K562 (cell line): ENCODE measurements at regions not wholly inside any gene's neighbourhood (a gene's known extent, or its start where the extent isn't known, plus 50 kb on each side); places are given as distances from the start of the nearest gene placed in this dataset.

Experiments
- ATAC-seq: fragments of 200-7000 bp; cut with Tn5 transposase; 3 replicates; pipeline ENCODE4 v1.9.1; 2020; ENCODE audit warnings: moderate library complexity
- BruUV-seq: library from RNA; stranded (reverse); fragments of 400-500 nt; replicated peaks from 2 replicates; lab custom pipeline; 2021; lab: Mats Ljungman, UMichigan
- CTCF ChIA-PET: fragments of 300-600 bp; formaldehyde crosslinking; extraction: SDS; loops from one replicate; lab custom pipeline; 2021; ENCODE audit warnings: low intra/inter-chr PET ratio; lab: Yijun Ruan, JAX
- POLR2A ChIA-PET: fragments of 300-600, 350-650 bp; sonication (Branson Sonifier 250); formaldehyde crosslinking; extraction: SDS; loops from one replicate; lab custom pipeline; 2021; ENCODE audit warnings: antibody characterized with exemption, inconsistent platforms; lab: Yijun Ruan, JAX
- DNase-seq, 4 experiments: peaks; one replicate each; pipeline versions ENCODE4 v3.0.0 to v3.0.0-alpha.2; 2011 to 2018; ENCODE audit warnings: low spot score in 3 of 4, mixed read lengths in 3 of 4; ENCODE audit errors: extremely low read depth in 1 of 4
- FAIRE-seq: peaks from 2 replicates; lab custom pipeline; 2011; peaks lifted over from hg19 to GRCh38; lab: Jason Lieb, UNC
- H2AFZ ChIP-seq: 2 replicates; pipeline ENCODE4 v1.6.0; 2011; ENCODE audit warnings: low read depth, low read length, control low read depth, inconsistent platforms
- H3K27ac ChIP-seq: fragments of 200-600 bp; 3 replicates; pipeline ENCODE4 v1.8.0; 2011; ENCODE audit warnings: low read depth, mild to moderate bottlenecking, control low read depth, inconsistent platforms, low read length, moderate library complexity, mixed read lengths; ENCODE audit errors: extremely low read depth
- H3K27me3 ChIP-seq, 2 experiments: fragments of 300-600 bp in 1 of 2; 2 replicates in 1 of 2; 3 replicates in 1 of 2; pipeline versions ENCODE4 v1.6.0 to v1.8.0; 2011; ENCODE audit warnings: inconsistent platforms in 2 of 2, low read length in 2 of 2, mild to moderate bottlenecking in 1 of 2, mixed read lengths in 1 of 2, moderate library complexity in 1 of 2; ENCODE audit not compliant: control insufficient read depth in 2 of 2, insufficient read depth in 2 of 2
- H3K36me3 ChIP-seq: fragments of 300-600 bp; 3 replicates; pipeline ENCODE4 v1.8.0; 2011; ENCODE audit warnings: mild to moderate bottlenecking, low read length, inconsistent platforms; ENCODE audit not compliant: control insufficient read depth, insufficient read depth
- H3K4me1 ChIP-seq, 2 experiments: fragments of 200-600 bp in 1 of 2; replicated peaks in 1 of 2; 2 replicates in 1 of 2; 3 replicates in 1 of 2; pipeline versions ENCODE4 v1.5.1 to v1.8.0; 2011; ENCODE audit warnings: inconsistent platforms in 2 of 2, low read length in 2 of 2, mild to moderate bottlenecking in 1 of 2, mixed read lengths in 1 of 2, moderate library complexity in 1 of 2; ENCODE audit not compliant: control insufficient read depth in 2 of 2, insufficient read depth in 2 of 2
- H3K4me2 ChIP-seq: 2 replicates; pipeline ENCODE4 v1.6.1; 2011; ENCODE audit warnings: low read length, control low read depth, inconsistent platforms, mixed read lengths; ENCODE audit not compliant: insufficient read depth
- H3K4me3 ChIP-seq: fragments of 200-600 bp; sonication (generic), shearing (Covaris generic); 2 replicates; pipeline ENCODE4 v1.5.1; 2016; ENCODE audit warnings: control low read depth, inconsistent platforms
- H3K79me2 ChIP-seq: fragments of 200-600 bp; 3 replicates; pipeline ENCODE4 v1.8.0; 2011; ENCODE audit warnings: low read length, inconsistent platforms; ENCODE audit not compliant: control insufficient read depth, insufficient read depth
- H3K9ac ChIP-seq, 2 experiments: 2 replicates each; pipeline versions ENCODE4 v1.6.0 to v1.6.1; 2011; ENCODE audit warnings: low read depth in 2 of 2, low read length in 2 of 2, control low read depth in 1 of 2, inconsistent platforms in 1 of 2, mild to moderate bottlenecking in 1 of 2, mixed read lengths in 1 of 2; ENCODE audit not compliant: insufficient read depth in 1 of 2
- H3K9me1 ChIP-seq: one replicate; pipeline ENCODE4 v1.6.0; 2011; ENCODE audit warnings: inconsistent platforms, mild to moderate bottlenecking, low read length, moderate library complexity; ENCODE audit not compliant: control insufficient read depth, insufficient read depth
- H3K9me3 ChIP-seq: replicated peaks from 2 replicates; pipeline ENCODE4 v1.5.1; 2011; ENCODE audit warnings: low read depth, low read length, inconsistent platforms; ENCODE audit not compliant: control insufficient read depth, insufficient read depth
- H4K20me1 ChIP-seq: replicated peaks from 2 replicates; pipeline ENCODE4 v1.6.1; 2011; ENCODE audit warnings: low read length, inconsistent platforms, mixed read lengths; ENCODE audit not compliant: control insufficient read depth, insufficient read depth
- CBX5 ChIP-seq: IDR thresholded peaks from 2 replicates; pipeline ENCODE4 v1.6.1; 2014; ENCODE audit warnings: low read depth, borderline replicate concordance
- CREB1 ChIP-seq, 2 experiments: sonication (generic) in 1 of 2; formaldehyde crosslinking in 1 of 2; IDR thresholded peaks; 2 replicates each; pipeline versions ENCODE4 v1.6.1 to v1.8.0; 2012 to 2022; ENCODE audit warnings: inconsistent platforms in 1 of 2, mild to moderate bottlenecking in 1 of 2, missing genetic modification reagents in 1 of 2, moderate library complexity in 1 of 2
- ETV5 ChIP-seq: sonication (generic); formaldehyde crosslinking; IDR thresholded peaks from 2 replicates; pipeline ENCODE4 v1.4.0; 2020; ENCODE audit warnings: low read depth, mild to moderate bottlenecking, missing genetic modification reagents
- FOXJ2 ChIP-seq: fragments of 200-800 bp; sonication (Bioruptor generic); IDR thresholded peaks from 2 replicates; pipeline ENCODE4 v1.6.1; 2016; ENCODE audit warnings: missing genetic modification characterization, missing compliant biosample characterization
- GABPB2 ChIP-seq: fragments of 250-450 bp; sonication (Bioruptor Pico); conservative IDR thresholded peaks from 2 replicates; pipeline ENCODE4 v1.5.1; 2021; ENCODE audit warnings: mild to moderate bottlenecking
- HDAC3 ChIP-seq: fragments of 450-650 bp; IDR thresholded peaks from 2 replicates; pipeline ENCODE4 v1.6.1; 2018; ENCODE audit warnings: borderline replicate concordance, mild to moderate bottlenecking, moderate library complexity; ENCODE audit not compliant: partially characterized antibody
- HEY1 ChIP-seq: fragments of 250-450 bp; sonication (Bioruptor Pico); IDR thresholded peaks from 2 replicates; pipeline ENCODE4 v1.5.0; 2020; ENCODE audit warnings: mild to moderate bottlenecking, moderate library complexity, borderline replicate concordance
- ILK ChIP-seq: fragments of 450-650 bp; IDR thresholded peaks from 2 replicates; pipeline ENCODE4 v1.6.1; 2016; ENCODE audit warnings: missing genetic modification characterization, low read depth, mild to moderate bottlenecking, missing compliant biosample characterization, moderate library complexity, borderline replicate concordance
- KLF16 ChIP-seq: IDR thresholded peaks from 2 replicates; pipeline ENCODE4 v1.6.1; 2016; ENCODE audit warnings: antibody characterized with exemption
- MECOM ChIP-seq: fragments of 250-450 bp; sonication (Bioruptor Pico); IDR thresholded peaks from 2 replicates; pipeline ENCODE4 v1.8.0; 2022; ENCODE audit warnings: inconsistent platforms
- POLR2H ChIP-seq: IDR thresholded peaks from 2 replicates; pipeline ENCODE4 v1.6.1; 2016; ENCODE audit warnings: missing genetic modification characterization, low read depth, mild to moderate bottlenecking, control low read depth, missing compliant biosample characterization, moderate library complexity
- PRPF4 ChIP-seq: fragments of 200-400 bp; formaldehyde crosslinking; IDR thresholded peaks from one replicate; pipeline ENCODE4 v1.6.1; 2017; ENCODE audit warnings: low read length, low read depth, mild to moderate bottlenecking; ENCODE audit not compliant: insufficient read depth, poor library complexity, severe bottlenecking
- RFX7 ChIP-seq: fragments of 250-450 bp; sonication (Bioruptor Pico); IDR thresholded peaks from 2 replicates; pipeline ENCODE4 v1.5.1; 2021; ENCODE audit warnings: mild to moderate bottlenecking
- STAG1 ChIP-seq: sonication (generic); formaldehyde crosslinking; IDR thresholded peaks from 2 replicates; pipeline ENCODE4 v1.5.0; 2020; ENCODE audit warnings: missing genetic modification reagents, borderline replicate concordance
- THRAP3 ChIP-seq: fragments of 450-650 bp; IDR thresholded peaks from 2 replicates; pipeline ENCODE4 v1.6.1; 2016; ENCODE audit warnings: mild to moderate bottlenecking, inconsistent platforms, borderline replicate concordance
- ZKSCAN1 ChIP-seq: fragments of 150-350 bp; IDR thresholded peaks from 2 replicates; pipeline ENCODE4 v1.6.1; 2016; ENCODE audit warnings: low read depth, low read length
- ZNF174 ChIP-seq: fragments of 250-450 bp; sonication (Bioruptor Pico); IDR thresholded peaks from 2 replicates; pipeline ENCODE4 v1.4.0; 2020; ENCODE audit warnings: mild to moderate bottlenecking
- ZNF347 ChIP-seq: fragments of 450-650 bp; formaldehyde crosslinking; IDR thresholded peaks from 2 replicates; pipeline ENCODE4 v1.4.0; 2020; ENCODE audit warnings: low read depth, mild to moderate bottlenecking, moderate library complexity
- ZNF76 ChIP-seq: fragments of 250-450 bp; sonication (Bioruptor Pico); IDR thresholded peaks from 2 replicates; pipeline ENCODE4 v1.4.0; 2020; ENCODE audit warnings: mild to moderate bottlenecking, moderate library complexity, borderline replicate concordance
- WGBS: fragments of 100-300 bp; shearing (Covaris generic); methylation state at CpG from one replicate; pipeline ENCODE4 v1.1.6; 2016; ENCODE audit warnings: low coverage, mixed read lengths; ENCODE audit not compliant: insufficient coverage; ENCODE audit errors: missing lambda C conversion rate; 5-methylcytosine and 5-hydroxymethylcytosine counted together
- in situ Hi-C: fragments of 300-500 bp; cut with MboI; formaldehyde crosslinking; loops from 4 replicates; pipeline ENCODE4 v1.15.0; 2018; ENCODE audit warnings: inconsistent platforms, mixed read lengths
- intact Hi-C: fragments of 100-400 bp; cut with micrococcal nuclease; formaldehyde crosslinking; loops from 2 replicates; pipeline ENCODE4 v1.14.2; 2022
- TF ChIP-seq, protein P1 (sequence below): fragments of 250-450 bp; sonication (Bioruptor Pico); IDR thresholded peaks from 2 replicates; pipeline ENCODE4 v1.4.0; 2020; ENCODE audit warnings: borderline replicate concordance
- TF ChIP-seq, protein P2 (sequence below), 2 experiments: IDR thresholded peaks; 2 replicates each; pipeline ENCODE4 v1.6.1; 2011; ENCODE audit warnings: borderline replicate concordance in 1 of 2, control low read depth in 1 of 2, low read depth in 1 of 2, low read length in 1 of 2, mild to moderate bottlenecking in 1 of 2, mixed read lengths in 1 of 2, moderate library complexity in 1 of 2; ENCODE audit not compliant: insufficient read depth in 1 of 2, insufficient read length in 1 of 2, poor library complexity in 1 of 2, severe bottlenecking in 1 of 2; ENCODE audit errors: extremely low read depth in 1 of 2

DNA sequence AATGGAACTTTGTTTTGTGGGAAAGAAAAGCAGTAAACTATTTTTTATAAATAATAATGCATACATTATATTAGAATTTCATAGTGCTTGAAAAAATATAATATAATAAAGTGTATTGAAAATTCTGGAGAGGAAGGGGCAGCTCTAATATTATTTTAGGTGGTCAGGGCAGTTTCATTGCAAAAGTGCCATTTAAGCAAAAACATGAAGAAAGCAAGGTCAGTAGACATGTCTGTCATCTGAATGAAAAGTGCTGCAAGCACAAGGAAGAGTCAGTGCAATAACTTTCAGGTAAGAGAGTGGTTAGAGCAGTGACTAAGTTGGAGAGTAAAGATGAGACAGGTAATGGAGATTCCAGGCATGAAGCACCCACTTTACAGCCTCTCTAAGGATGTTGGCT lies 435.6 kb upstream of the REG3G start (continued):
- no peak for TF ChIP-seq ZNF174 (CRISPR knock-in tag)
- TF ChIP-seq POLR2H (tag) = no peak
- TF ChIP-seq, protein P1, sequence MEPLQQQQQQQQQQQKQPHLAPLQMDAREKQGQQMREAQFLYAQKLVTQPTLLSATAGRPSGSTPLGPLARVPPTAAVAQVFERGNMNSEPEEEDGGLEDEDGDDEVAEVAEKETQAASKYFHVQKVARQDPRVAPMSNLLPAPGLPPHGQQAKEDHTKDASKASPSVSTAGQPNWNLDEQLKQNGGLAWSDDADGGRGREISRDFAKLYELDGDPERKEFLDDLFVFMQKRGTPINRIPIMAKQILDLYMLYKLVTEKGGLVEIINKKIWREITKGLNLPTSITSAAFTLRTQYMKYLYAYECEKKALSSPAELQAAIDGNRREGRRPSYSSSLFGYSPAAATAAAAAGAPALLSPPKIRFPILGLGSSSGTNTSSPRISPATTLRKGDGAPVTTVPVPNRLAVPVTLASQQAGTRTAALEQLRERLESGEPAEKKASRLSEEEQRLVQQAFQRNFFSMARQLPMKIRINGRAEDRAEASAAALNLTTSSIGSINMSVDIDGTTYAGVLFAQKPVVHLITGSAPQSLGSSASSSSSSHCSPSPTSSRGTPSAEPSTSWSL (CRISPR knock-in tag) = no peak
- TF ChIP-seq KLF16 = no peak

DNA sequence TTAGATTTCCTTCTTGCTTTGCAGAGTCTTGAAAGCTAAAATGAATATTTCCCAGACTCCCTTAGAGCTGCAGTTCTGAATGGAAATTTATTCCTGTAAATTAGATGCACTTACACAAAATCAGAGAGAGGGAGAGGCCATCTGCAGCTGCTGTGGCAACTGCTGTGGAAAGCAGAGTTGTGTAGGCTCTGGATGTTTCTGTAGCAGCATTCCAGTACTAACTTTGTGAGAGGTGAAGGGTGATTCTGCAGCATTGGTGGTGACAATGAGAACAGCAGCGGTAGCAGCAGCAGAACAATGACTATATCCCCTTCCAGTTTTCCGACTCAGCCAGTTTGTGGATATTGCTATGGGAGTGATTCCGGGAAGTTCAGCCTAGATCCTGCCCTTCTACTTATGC lies 433.0 kb upstream of the REG3G start:
- BruUV-seq = no TSS peak
- intact Hi-C loops = no loop called here

More for the DNA sequence above, 433.0 kb upstream of the REG3G start:
- no peaks in the 10 kb centered on the region for H3K9me1 ChIP-seq
- H3K36me3 ChIP-seq = no peaks in the 10 kb centered on the region
- H3K9ac ChIP-seq = no peak overlapping the region
- no peaks in the 10 kb centered on the region for H3K79me2 ChIP-seq
- POLR2A ChIA-PET = no interaction called here
- no peaks in the 10 kb centered on the region for H4K20me1 ChIP-seq
- ATAC-seq = no peak
- no peaks in the 10 kb centered on the region for H3K27me3 ChIP-seq
- no peak for FAIRE-seq
- no peak overlapping the region for H3K27ac ChIP-seq
- in situ Hi-C loops = no loop called here
- CTCF ChIA-PET = no interaction called here
- no peak for DNase-seq
- H3K9me3 ChIP-seq = no peaks in the 10 kb centered on the region
- no peak overlapping the region for H3K4me3 ChIP-seq
- H3K4me2 ChIP-seq = no peak overlapping the region
- WGBS = 4% methylated on average over 3 of the region's 3 CpGs
- no peaks in the 10 kb centered on the region for H3K4me1 ChIP-seq
- H2AFZ ChIP-seq = no peak overlapping the region
- TF ChIP-seq, protein P2, sequence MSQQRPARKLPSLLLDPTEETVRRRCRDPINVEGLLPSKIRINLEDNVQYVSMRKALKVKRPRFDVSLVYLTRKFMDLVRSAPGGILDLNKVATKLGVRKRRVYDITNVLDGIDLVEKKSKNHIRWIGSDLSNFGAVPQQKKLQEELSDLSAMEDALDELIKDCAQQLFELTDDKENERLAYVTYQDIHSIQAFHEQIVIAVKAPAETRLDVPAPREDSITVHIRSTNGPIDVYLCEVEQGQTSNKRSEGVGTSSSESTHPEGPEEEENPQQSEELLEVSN (IDR thresholded peaks at IDR 0.05; ENCODE audit: borderline replicate concordance in 1 of 2, extremely low read depth in 1 of 2, insufficient read depth in 1 of 2, insufficient read length in 1 of 2, low read depth in 1 of 2, low read length in 1 of 2, poor library complexity in 1 of 2, severe bottlenecking in 1 of 2) = no peak
- no peak for TF ChIP-seq ETV5
- no peak for TF ChIP-seq HDAC3
- TF ChIP-seq ZKSCAN1 = no peak
- no peak for TF ChIP-seq ILK
- no peak for TF ChIP-seq THRAP3
- no peak for TF ChIP-seq CBX5
- no peak for TF ChIP-seq MECOM (CRISPR knock-in tag)
- no peak for TF ChIP-seq HEY1 (CRISPR knock-in tag)
- TF ChIP-seq GABPB2 (CRISPR knock-in tag) = no peak
- no peak for TF ChIP-seq ZNF347 (CRISPR knock-in tag)
- TF ChIP-seq PRPF4 = no peak
- TF ChIP-seq FOXJ2 (tag) = no peak
- no peak for TF ChIP-seq CREB1 (IDR thresholded peaks at IDR 0.05)
- no peak for TF ChIP-seq CREB1 (CRISPR knock-in tag; IDR thresholded peaks at IDR 0.05)
- TF ChIP-seq ZNF76 = no peak
- no peak for TF ChIP-seq STAG1 (CRISPR knock-in tag)
- TF ChIP-seq RFX7 (CRISPR knock-in tag) = no peak
